Fibroblast of skin of left quadriceps (primary cell): ENCODE measurements at regions not wholly inside any gene's neighbourhood (a gene's known extent, or its start where the extent isn't known, plus 50 kb on each side); places are given as distances from the start of the nearest gene placed in this dataset.

ENCODE experiments used
- DNase-seq, 2 experiments: peaks; one replicate each; pipeline ENCODE4 v3.0.0-alpha.2; 2013; ENCODE audit warnings: low read depth in 2 of 2

DNA sequence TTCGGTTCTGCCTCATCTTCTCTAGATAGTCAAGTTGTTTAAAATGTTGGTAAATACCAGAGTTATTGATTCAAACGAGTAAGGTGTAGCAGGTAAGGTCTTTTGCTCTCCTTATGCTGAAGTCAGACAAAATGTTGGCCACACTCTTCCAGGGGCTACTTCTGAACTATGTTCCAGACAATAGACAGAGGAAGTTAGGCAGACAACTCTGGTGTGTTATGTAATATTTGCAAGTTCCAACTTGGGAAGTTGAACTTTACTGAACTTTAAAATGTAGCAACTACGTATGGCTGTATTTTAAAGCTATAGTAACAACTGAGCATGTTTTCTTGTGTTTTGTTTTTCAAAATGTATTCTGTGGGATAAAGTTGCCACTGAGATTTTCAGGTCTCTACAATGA, 125.7 kb upstream of the NEBL start:
- DNase-seq, result no peak

DNA sequence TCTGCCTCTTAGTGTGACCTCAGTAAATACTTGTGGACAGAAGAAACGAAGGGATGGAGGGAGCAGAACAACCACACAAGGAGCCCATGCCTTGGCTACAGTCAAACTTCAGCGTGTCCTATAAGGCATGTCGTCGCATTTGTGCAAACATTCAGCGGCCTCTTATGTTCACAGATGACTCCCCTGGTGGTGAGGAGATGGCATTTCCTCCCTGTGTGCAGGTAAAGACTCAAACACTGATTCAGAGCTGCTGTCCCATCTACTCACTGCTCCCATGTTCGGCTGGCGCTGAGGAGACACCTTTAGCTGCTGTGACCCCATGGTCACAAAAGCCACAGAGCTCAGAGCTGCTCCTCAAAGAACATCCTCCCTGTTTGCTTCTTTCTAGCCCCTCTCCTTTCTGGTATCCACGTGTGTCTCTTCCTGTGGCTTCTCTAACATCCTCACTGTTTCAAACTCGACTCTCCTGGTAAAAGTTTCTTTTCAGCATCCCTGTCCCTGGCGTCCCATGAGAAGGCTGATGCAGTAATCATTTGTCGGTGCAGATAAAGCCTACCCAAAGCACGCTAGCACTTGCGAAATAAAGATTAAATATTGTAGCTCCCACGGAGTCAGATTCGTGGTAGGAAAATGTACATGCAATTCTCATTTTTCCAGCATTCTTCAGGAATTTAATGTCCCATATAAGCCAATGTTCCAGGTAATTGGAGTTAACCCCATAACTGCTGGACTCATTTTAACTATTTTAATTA, 124.9 kb upstream of the NEBL start:
- no peak for DNase-seq

DNA sequence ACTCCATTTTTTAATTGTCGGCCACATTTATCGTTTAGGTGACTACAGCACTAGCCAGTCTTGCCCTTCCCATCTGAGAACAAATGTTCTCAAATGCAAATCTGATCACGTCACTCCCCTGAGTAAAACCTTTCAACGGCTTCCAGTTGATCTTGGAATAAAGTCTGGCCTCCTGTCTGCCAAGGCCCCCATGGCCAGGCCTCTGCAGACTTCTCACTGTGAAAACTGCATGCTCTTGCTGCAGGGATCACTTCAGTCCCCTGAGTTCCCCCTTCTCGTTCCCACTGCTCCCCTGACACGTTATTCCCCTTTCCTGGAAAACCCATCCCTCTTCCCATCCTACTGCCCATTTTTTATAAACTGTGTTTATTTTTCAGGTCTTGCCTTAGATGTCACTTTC, 124.1 kb upstream of the NEBL start:
- DNase-seq, result no peak

DNA sequence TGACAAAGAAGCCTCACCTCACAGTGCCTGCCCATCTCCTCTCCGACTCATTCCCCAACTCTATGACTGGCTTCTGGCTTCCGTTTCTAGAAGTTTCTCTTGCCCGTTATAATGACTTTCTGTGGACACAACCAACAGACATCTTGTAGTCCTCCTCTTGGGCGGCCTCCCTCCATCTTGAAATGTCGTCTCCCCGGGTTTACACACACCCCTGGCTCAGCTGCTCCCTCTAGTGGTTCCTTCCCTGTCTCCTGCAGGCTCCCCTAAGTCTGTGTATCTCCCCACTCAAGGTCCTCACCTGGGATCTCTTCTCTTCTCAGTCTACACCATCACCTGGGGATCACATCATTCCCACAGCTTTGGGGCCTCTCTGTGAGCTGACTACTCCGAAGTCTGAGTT, 123.4 kb upstream of the NEBL start:
- DNase-seq, result no peak

DNA sequence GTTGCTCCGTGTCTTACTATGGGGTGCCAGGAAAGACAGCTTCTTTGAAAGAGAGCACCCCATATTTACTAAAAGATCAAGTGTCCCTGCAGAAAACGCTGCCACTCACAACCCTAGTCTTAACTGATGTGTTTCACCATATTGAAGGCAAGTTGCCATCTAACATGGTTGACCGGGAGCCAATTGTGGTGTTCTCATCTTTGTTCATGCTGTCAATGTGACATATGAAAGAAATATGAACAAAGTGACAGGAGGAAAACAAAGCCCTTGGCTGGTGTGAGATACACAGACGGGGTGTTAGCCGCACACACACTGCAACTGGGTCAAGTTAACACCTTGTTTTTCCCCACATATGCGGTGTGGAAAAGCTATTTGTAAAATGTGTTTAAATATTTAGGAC, 122.3 kb upstream of the NEBL start:
- no peak for DNase-seq

DNA sequence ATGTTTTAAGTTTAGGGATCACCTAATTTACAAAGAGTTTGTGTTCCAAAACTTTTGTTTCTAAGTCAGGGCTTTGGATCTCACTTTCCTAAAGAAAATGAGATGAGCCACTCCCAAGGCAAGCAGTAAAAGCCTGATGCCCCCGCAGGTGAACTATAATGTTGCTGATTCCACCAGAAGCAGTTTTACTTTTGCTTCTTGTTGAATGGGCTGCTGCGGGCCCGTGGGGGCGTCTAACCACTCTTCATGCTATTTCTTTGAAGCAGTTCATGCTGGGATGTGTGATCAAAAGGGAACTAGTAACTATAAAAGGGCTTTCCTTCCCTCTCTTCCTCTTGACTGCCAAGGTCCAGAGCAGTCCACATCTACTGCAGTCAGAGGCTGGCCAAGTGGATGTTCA, 118.7 kb upstream of the NEBL start:
- DNase-seq, result no peak

DNA sequence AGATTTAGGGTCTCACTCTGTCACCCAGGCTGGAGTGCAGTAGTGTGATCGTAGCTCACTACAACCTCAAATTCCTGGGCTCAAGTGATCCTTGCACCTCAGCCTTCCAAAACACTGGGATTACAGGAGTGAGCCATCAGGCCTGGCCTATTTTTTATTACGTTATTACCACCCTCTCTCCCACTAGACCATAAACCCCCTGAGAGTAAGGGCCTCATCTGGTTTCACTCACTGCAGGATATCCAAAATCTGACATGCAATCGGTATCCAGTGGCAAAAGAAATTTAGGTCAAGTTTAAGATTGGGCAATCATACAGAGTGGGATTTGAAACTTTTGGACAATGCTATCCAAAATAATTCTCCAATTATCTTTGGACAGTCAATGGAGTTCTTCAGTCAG, 117.0 kb upstream of the NEBL start:
- no peak for DNase-seq

DNA sequence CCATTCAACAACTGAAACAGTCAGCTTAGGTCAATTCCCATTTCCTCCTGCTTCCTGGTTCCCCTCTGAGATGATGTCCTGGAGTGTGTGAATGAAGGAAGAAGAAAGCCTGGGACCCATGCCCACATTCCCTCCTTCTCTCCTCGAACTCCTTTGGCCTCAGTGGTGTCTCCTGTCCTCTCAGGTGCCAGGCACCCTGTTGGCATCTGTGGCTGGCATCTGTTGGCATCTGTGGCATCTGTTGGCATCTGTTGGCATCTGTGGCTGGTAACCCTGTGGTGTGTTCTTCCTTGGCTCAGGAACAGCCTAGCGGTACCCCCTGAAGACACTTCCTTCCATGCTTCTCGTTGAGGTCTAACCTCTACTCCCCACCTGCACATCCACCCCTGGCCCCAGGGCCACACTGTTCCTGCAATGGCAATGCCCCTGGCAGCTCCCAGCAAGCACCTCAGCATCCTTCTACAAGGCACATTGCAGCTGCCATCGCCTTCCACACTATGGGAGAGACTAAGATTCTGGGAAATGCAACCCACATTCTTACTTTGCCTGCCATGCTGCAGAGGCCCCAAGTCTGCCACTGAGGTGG, 114.4 kb upstream of the NEBL start:
- no peak for DNase-seq

DNA sequence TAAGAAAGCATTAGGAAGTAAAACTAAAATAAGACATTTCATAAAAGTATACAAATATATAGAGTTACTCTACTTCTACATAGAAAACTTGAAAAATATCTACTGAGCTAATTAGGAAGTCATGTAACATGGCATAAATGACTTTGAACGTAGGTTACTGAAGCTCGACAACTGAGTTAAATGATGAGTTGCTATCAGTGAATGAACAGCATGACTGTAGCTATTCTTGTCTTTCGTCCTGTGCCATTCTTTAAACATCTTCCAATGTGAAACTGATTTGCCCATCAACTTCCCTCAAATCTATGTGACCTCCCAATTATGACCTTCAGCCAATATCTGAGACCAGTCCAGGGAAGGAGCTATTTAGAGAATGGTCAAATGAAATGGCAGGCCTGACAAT, 113.5 kb upstream of the NEBL start:
- no peak for DNase-seq

DNA sequence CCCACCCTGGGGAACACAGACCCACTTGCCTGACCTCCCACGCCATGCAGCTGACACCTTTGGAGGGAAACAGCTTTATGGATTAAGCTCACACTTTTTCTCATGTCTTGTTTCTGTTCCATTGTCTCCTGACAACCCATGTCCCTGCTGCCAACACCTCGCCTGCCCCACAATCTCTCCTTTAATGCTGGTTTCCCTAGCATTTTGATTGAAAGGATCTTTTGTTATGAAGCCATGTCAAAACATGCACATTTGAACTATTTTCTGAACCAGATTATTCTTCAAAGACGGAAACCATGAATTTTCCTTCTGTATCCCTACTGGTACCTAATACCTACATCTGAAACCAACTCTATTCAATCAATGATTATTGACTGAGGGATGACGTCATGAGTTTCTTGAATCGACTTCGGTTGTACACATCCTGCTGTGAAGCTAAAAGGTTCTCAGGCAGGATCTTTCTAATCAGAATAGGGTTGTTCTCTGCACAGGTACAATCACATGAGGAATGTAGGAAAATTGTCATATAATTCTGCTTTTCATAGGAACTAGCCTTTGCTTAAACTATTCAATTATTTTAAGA, 106.2 kb upstream of the NEBL start:
- DNase-seq, result no peak

DNA sequence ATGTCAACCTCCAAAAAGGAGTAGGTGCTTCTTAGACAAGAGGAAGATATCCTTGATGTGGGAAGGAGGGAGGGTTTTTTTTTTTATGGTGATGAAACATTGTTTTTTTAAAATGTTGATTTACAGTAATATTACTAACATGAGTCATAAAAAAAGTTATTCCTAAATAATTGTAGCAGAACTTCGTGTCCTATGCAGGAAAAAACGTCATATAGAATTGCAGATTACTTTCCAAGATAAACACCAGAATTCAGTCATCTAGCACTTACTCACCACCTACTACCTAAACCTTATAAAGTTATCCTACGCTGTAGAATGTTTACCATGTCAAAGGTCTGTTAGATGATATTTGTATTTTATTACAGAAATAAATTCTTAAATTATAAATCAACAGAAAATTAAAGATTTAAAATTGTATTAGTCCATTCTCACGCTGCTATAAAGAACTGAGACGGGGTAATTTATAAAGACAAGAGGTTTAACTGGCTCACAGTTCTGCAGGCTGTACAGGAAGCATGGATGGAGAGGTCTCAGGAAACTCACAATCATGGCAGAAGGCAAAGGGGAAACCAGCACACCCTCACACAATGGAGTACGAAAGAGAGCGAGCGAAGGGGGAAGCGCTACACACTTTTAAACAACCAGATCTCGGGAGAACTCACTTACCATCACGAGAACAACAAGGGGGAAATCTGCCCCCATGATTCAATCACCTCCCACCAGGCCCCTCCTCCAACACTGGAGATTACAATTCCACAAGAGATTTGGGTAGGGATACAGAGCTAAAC, 105.2 kb upstream of the NEBL start:
- peak in 1 of 2 experiments; percentile 10 for DNase-seq

DNA sequence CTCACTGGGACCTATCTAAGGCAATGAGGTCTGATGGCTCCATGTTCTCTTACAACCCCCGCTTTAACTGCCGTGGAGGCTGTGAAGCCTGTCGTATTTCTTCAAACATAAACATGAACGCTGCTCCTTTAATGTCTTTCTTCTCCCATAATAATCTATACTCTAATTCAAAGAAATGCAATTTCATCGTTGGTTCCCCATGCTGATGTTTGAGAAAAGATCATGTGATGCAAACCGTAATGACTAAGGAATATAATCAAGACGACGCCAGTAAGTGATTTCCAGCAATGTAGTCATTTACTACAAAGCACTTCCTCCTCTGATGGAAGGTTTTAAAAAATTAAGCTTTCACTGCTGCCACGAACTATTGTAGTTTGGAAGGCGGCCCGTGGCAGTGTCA, 102.6 kb upstream of the NEBL start:
- DNase-seq, result no peak

DNA sequence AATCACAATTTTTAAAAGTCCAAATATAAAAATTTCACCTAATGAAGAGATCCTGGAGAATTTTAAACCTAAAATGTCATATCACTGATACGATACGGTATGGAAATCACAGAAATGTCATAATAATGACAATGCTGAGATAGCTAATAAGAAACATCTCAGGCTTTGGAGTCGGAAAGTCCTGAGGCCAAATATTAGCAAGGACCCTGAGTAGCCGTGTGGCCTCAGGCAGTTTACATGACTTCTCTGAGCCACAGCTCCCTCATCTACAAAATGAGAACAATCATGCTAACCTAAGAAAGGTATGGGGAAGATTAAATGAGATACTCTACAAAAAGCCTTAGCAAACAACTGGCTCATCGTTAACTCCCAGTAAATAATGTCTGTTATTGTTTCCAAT, 100.9 kb upstream of the NEBL start:
- no peak for DNase-seq

DNA sequence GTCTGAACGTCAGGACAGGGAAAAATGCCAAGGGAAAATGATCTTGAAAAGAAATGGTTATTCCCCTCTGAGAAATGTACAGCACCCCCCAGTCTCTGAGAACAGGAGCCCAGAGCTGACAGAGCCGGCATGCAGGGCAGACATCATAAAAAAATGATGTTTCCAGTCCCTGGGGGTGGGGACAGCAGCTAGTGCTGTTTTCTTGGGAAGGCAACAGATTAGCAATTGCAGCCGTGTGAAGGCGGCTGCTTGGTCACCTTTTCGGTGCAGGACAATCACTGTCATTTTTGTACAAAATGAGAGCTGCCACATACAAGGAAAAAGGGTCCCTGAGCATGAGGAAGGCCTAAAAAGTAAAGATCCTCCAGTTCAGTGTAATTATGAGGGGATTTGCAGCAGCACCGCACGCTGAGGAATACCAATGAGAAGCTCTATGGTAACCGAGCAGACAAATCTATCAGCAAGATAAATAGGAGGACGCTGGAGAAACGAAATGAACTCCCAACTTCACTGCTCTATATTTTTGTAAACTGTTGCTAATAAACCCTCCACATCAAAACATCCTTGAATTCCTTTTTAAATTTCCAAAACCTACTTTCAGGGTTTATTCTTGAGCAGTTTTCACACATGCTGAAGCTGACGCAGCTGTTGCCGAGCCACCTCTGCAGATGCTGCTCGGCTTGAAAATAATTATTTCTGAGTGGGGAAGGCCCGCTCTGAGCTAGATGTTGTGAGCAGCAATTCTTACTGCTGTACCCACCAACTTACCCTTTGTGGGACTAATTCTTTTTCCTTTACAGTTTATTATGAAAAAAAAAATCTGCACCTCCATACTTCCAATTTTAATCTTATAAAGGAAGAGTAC, 98.2 kb upstream of the NEBL start:
- no peak for DNase-seq

DNA sequence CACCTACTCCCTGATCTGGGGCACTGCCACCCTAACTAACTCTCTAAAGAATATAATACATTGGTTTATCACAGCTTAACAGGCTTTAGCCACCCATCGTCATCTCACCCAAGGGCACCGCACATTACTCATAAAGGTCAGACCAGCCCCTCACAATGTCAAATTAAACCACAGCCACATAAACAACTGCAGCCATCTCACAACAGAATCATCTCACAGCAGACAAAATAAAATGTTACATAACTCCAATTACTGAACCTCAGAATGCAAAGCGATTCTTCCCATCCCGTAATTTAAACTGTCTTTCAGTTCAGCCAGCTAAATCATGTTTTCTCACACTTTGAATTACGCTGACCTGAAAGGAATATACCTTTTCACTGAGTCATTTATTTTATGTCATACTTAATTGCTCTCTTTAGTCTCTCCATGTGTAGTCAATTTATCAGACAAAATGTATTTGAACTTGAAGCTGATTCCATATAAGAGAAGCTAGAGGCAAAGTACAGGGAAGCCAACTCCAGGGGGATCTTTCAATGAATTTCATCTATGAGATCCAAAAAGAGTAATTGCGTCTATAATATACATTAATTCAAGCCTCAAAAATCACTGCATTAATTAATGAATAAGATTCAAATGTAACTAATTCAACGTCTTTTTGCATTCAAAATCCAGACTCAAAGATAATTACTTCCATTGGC, 96.9 kb upstream of the NEBL start:
- DNase-seq, result peak in 1 of 2 experiments; percentile 25

DNA sequence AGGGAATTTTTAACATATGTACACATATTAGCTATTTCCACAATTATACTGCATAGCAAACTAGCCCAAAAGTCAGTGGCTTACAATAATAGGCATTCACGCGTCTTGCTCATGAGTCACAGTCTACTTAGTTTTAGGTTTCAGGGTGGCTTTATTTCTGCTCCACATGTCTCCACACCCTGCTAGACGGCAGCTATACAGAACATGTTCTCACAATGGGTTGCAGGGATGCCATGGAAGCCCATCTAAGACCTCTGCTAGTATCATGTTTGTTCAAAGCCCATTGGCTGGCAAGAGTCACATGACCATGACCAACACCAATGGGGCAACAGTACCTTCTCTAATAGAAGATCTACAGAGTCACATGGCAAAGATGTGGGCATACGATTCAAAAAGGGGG, 96.3 kb upstream of the NEBL start:
- peak; percentile 29 to 33 for DNase-seq

DNA sequence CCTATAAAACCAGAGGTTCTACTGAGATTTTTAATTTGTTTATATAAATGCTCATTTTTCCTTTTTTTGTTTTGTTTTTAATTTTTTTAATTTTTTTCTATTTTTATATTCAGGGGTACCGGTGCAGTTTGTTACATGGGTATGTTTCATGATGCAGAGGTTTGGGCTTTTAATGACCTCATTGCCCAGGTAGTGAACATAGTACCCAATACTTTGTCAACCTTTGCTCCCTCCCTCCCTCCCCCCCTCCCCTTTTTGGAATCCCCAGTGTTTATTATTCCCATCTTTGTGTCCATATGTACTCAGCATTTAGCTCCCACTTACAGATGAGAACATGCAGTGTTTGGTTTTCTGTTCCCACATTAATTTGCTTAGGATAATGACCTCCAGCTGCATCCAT, 94.4 kb upstream of the NEBL start:
- no peak for DNase-seq

DNA sequence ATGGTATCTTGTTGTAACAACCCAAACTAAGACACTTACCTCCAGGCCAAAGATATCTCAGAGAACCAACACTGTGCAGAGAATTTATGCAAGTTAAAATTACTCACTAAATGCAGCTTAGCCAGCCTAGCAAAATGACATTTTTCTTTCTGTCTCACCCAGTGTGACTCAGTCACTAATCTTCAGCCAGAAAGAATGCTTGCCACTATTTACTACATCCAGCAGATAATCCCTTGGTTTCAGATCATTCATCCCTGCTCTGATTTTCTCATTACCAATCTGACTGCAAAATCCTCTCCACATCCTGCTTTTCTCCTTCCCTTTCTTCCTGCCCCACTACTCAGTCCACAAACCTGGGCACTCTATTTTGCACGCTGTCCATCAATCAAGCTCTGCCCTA, 93.5 kb upstream of the NEBL start:
- DNase-seq, result peak in 1 of 2 experiments; percentile 19

DNA sequence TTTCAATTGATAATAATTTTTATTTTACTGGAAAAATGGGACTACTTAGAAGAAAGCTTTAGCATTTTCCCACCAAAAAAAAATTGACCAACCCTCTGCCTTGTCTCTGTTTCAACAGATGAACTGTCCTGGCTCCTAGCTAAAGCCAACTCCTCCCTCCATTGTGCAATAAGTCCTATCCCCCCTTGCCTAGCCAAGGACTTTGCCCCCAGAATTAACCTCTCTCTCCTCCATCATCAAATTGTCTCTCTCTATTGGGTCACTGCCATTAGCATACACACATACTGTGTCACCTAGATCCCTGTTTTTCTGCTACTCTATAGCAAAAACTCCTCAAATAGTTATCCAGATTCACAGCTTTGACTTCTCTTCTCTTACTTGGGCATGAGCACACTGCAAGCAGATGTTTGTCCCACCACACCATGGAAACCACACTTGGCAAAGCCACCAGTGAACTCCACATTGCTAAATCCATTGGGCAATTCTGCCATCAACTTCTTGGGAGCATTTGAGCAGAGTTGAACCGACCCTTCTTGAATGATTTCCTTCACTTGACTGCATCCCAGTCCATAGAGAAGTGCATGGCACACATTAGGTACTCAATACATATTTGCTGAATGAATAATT, 91.4 kb upstream of the NEBL start:
- DNase-seq, result no peak

DNA sequence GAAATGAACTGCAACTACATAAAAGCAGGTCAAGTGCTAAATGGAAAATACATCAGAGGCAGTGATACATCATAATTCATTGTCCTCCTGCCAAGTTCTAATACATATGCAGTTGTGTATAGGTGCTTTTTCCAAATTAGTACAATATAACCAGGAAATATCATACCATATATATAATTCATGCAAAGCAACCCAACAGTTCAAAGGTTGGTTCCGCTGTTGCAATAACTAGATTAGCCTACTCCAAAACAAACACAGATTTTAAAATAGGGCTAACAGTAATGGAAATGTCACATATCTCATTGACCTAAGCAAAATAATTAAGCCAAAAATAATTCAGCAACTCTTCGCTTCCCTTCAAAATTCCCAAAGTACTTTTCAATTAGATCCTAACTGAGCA, 88.9 kb upstream of the NEBL start:
- no peak for DNase-seq

DNA sequence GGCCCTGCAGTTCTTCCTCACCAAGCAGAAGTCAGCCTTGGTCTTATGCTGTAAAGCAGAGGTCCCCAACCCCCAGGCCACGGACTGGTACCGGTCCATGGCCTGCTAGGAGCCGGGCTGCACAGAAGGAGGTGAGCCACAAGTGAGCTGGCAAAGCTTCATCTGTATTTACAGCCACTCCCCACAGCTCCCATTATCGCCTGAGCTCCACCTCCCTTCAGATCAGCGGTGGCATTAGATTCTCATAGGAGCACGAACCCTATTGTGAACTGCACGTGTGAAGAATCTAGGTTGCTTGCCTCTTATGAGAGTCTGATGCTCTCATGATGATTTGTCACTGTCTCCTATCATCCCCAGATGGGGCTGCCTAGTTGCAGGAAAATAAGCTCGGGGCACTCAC, 87.6 kb upstream of the NEBL start:
- DNase-seq, result no peak
